ENCODE measurements at regions not wholly inside any gene's neighbourhood (a gene's known extent, or its start where the extent isn't known, plus 50 kb on each side); places are given as distances from the start of the nearest gene placed in this dataset.

DNA sequence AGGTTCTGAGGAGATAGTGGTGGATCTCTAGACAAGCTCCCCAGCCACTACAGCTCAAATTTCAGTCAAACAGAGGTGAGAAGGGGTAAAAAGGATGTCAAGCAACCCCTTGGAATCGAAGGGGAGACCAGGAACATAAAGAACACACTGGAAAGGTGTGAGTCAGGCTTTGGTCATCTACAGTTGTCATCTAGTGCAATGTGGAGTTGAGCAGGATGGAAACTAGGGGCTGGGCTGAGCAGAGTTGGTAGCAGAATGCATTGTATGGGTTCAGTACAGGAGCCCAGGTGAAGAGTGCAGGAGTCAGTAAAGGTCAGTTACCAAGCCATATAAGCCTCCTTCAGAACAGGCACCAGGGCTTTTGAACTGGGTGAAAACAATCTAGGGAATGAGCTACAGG, 52.7 kb upstream of the VAV3 start:
- Histone ChIP-seq H3K23ac (ENCODE audit: insufficient read length, low read depth, low read length) (no peak overlapping the region), H3K23me2 (ENCODE audit: insufficient read length, low read depth, low read length, poor library complexity, severe bottlenecking) (no peaks in the 10 kb centered on the region), H3T11ph (ENCODE audit: low read length) (no peak overlapping the region), H4K5ac (ENCODE audit: insufficient read length, low read depth, low read length) (no peak overlapping the region), H4K8ac (replicated peaks; ENCODE audit: insufficient read length, low read depth, low read length) (no peak overlapping the region), H3K9ac (ENCODE audit: extremely low read depth, insufficient read length, low read length) (no peak overlapping the region), H3K9me3 (ENCODE audit: control insufficient read depth, low read depth, low read length) (no peaks in the 10 kb centered on the region), H3K18ac (ENCODE audit: insufficient read length, low read depth, low read length) (no peak overlapping the region), H3K27me3 (ENCODE audit: insufficient read depth, low read length) (no peaks in the 10 kb centered on the region), H2BK12ac (ENCODE audit: insufficient read length, low read depth, low read length) (no peak overlapping the region), H2AK5ac (ENCODE audit: insufficient read length, low read length) (no peak overlapping the region), H4K20me1 (ENCODE audit: control insufficient read depth, insufficient read depth, insufficient read length) (no peaks in the 10 kb centered on the region), H2BK5ac (ENCODE audit: insufficient read length, low read length) (no peak overlapping the region), H3K4me2 (ENCODE audit: insufficient read depth, insufficient read length, low read length) (no peak overlapping the region), H3K4me1 (ENCODE audit: insufficient read depth, low read length) (no peaks in the 10 kb centered on the region), H3K14ac (ENCODE audit: insufficient read depth, low read length) (no peak overlapping the region), H3K79me1 (ENCODE audit: insufficient read depth, low read depth, low read length, poor library complexity, severe bottlenecking) (no peaks in the 10 kb centered on the region), H4K91ac (ENCODE audit: insufficient read length, low read depth, low read length) (no peak overlapping the region), H3K4ac (ENCODE audit: low read depth, low read length) (no peak overlapping the region), H3K27ac (ENCODE audit: insufficient read length, low read depth, low read length) (no peak overlapping the region), H2BK15ac (ENCODE audit: low read depth, low read length) (no peak overlapping the region), H2AFZ (ENCODE audit: low read length) (no peak overlapping the region), H2BK120ac (ENCODE audit: low read depth, low read length, poor library complexity, severe bottlenecking) (no peak overlapping the region), H3K79me2 (ENCODE audit: insufficient read depth, low read length) (no peaks in the 10 kb centered on the region), H3K56ac (ENCODE audit: insufficient read length, low read depth, low read length) (no peak overlapping the region), H2BK20ac (ENCODE audit: low read depth, low read length, poor library complexity, severe bottlenecking) (no peak overlapping the region)
- TF ChIP-seq, protein P1, sequence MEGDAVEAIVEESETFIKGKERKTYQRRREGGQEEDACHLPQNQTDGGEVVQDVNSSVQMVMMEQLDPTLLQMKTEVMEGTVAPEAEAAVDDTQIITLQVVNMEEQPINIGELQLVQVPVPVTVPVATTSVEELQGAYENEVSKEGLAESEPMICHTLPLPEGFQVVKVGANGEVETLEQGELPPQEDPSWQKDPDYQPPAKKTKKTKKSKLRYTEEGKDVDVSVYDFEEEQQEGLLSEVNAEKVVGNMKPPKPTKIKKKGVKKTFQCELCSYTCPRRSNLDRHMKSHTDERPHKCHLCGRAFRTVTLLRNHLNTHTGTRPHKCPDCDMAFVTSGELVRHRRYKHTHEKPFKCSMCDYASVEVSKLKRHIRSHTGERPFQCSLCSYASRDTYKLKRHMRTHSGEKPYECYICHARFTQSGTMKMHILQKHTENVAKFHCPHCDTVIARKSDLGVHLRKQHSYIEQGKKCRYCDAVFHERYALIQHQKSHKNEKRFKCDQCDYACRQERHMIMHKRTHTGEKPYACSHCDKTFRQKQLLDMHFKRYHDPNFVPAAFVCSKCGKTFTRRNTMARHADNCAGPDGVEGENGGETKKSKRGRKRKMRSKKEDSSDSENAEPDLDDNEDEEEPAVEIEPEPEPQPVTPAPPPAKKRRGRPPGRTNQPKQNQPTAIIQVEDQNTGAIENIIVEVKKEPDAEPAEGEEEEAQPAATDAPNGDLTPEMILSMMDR (conservative IDR thresholded peaks at IDR 0.05), result no peak
- no CpG with 5 or more reads among the region's 1 CpG for WGBS (ENCODE audit: extremely low coverage, insufficient read length, low lambda C conversion rate)
- H3K36me3 Mint-ChIP-seq (ENCODE audit: insufficient read depth in 1 of 3, low read depth in 3 of 3), result no peaks in the 10 kb centered on the region; a peak in 2 of 7 replicates
- H3K27me3 Mint-ChIP-seq (ENCODE audit: low read depth), result 0 out of 2 replicates have a peak, but pooled peaks cover 2% of the 10 kb centered on the region
- H3K9me3 Mint-ChIP-seq, result peaks cover 3% of the 10 kb centered on the region in 2 experiments; a peak in 2 of 5 replicates
- no peak overlapping the region for H3K4me3 Mint-ChIP-seq
- H3K4me1 Mint-ChIP-seq, result peaks cover 0 to 3% of the 10 kb centered on the region in 2 experiments; a peak in 1 of 4 replicates
- no peak overlapping the region for H3K27ac Mint-ChIP-seq
- DNase-seq, result no peak
